ENCODE measurements at regions not wholly inside any gene's neighbourhood (a gene's known extent, or its start where the extent isn't known, plus 50 kb on each side); places are given as distances from the start of the nearest gene placed in this dataset.
"Not testable (repeated sequence)": the region's sequence is repeated elsewhere in the genome, so short reads cannot be mapped to it uniquely, and the experiment has no call there.

DNA sequence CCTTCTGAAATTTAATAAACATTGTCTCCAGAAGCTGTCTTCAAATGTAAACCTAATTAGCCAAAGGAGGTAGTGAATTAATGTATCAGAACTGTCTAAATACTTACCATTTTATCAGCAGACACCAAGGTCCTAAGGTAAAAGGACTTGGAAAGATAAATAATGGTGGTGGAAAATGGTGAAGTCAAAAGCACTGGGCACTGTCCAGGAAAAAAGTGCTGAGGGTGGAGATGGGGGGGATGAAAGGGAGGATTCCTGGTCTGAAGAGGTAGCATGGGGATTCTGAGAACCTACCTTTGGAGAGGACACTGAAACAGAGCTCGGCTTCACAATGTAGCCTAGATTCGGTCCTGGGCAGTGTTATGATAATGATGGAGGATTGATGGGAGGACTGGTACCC lies 149.0 kb upstream of the DPH6 start:
- H3K27ac ChIP-seq = no peak overlapping the region
- TF ChIP-seq, protein P1, sequence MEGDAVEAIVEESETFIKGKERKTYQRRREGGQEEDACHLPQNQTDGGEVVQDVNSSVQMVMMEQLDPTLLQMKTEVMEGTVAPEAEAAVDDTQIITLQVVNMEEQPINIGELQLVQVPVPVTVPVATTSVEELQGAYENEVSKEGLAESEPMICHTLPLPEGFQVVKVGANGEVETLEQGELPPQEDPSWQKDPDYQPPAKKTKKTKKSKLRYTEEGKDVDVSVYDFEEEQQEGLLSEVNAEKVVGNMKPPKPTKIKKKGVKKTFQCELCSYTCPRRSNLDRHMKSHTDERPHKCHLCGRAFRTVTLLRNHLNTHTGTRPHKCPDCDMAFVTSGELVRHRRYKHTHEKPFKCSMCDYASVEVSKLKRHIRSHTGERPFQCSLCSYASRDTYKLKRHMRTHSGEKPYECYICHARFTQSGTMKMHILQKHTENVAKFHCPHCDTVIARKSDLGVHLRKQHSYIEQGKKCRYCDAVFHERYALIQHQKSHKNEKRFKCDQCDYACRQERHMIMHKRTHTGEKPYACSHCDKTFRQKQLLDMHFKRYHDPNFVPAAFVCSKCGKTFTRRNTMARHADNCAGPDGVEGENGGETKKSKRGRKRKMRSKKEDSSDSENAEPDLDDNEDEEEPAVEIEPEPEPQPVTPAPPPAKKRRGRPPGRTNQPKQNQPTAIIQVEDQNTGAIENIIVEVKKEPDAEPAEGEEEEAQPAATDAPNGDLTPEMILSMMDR (conservative IDR thresholded peaks at IDR 0.05) = no peak

DNA sequence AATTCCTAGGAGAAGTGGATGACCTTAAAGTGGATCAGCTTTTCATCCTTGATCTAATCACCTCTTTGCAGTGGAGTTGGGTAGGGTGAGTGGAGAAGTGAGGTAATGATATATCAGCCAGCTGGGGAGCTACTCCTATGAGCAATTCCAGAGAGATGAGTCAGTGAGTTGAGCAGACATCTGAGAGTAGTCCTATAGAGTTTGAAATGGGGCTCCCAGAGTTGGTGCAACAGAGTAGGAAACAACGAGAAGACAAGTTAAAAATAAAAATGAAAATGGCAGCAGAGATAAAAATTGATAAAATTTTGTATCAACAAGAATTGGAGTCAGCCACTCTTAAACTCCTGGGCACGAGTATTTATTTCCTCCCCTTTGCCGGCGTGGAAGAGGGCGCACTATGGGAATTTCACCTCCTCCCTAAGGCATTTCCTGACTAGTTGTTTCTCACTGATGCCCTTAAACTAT lies 150.8 kb upstream of the DPH6 start:
- no peak overlapping the region for H3K27ac ChIP-seq
- TF ChIP-seq, protein P1 (conservative IDR thresholded peaks at IDR 0.05) = no peak

DNA sequence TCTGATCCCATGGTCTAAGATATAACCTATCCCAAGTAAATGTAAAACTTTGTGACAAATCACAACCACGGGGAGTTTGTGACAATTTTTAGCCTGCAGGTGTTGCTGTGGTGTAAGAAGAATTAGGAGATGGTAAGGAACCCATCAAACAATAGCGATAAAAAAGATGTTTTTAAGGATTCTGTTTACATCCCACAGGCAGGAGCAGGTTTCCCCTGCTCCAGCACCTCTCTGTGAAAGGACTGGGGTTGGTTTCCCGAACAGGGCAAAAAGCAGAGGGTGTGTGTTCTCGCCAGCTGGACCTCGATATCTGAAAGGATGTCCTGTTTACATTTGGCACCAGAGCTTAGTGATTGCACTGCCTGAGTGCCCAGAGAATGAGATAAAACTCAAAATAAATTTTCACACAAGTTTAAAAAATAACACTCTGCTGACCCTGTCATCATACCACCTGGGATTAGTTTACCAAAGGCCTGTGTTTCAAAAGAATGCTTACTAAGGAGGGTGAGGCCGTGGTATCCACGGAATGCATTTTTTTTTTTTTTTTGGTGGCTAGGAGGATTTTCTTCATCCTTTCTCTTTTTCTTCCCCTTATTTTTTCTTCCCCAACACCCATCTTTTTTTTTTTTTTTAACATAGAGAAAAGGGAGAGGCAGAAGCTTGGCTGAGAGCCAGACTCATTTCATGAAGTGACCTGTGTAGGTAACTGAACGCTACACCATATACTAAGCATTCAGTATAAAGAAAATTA lies 151.8 kb upstream of the DPH6 start:
- H3K27ac ChIP-seq = no peak overlapping the region
- TF ChIP-seq, protein P1 (conservative IDR thresholded peaks at IDR 0.05) = peak; percentile 69

GRCh38 chr15:35698331-35698730 lies 152.4 kb upstream of the DPH6 start:
- TF ChIP-seq, protein P1 (conservative IDR thresholded peaks at IDR 0.05) = no peak
- no peak overlapping the region for H3K27ac ChIP-seq

GRCh38 chr15:35698966-35699575 lies 153.1 kb upstream of the DPH6 start:
- TF ChIP-seq, protein P1 (conservative IDR thresholded peaks at IDR 0.05) = no peak

GRCh38 chr15:35700091-35700593 lies 154.2 kb upstream of the DPH6 start:
- not testable (repeated sequence) for H3K27ac ChIP-seq

More at GRCh38 chr15:35698966-35699575, 153.1 kb upstream of the DPH6 start:
- no peak overlapping the region for H3K27ac ChIP-seq

DNA sequence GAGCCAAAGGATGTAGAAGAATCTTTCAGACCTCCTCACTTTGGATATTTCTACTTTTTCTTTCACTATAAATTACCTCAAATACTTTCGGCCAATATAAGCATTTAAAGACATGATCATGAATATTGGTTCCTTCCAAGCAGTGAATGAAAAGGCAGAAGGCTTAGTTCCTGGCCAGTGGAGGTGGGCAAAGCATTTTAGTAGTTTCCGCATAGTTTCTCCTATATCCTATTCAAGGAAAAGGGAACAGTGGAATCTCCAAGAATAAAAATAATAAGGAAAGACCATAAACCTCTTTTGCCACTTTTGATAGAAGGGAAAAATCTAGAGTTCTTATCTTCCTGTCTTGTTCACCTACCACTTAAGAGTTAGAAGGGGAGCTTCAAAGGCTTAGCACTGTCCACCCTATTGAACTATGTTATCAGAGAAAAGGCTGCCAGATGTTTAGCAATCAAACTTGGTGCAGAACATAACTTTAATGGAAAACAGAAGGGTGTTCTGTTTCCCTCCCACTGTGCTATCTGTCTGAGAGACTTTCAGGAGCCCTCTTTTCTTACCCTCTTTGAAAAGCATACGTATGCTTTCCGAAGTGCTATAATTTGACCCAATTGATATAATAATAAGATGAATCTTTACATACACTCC lies 155.6 kb upstream of the DPH6 start:
- TF ChIP-seq, protein P1 (conservative IDR thresholded peaks at IDR 0.05) = no peak
- H3K27ac ChIP-seq = no peak overlapping the region
